Endothelial cell of hepatic sinusoid (primary cell): ENCODE measurements at regions not wholly inside any gene's neighbourhood (a gene's known extent, or its start where the extent isn't known, plus 50 kb on each side); places are given as distances from the start of the nearest gene placed in this dataset.

ENCODE experiments used
- in situ Hi-C: cut with HindIII; loops from 2 replicates; pipeline ENCODE4 v1.10.0; 2017; ENCODE audit warnings: low sequenced_read_pairs

GRCh38 chr11:25943777-25944661 is 387.9 kb upstream of the ANO3 start:
- in situ Hi-C loops: no loop called here

DNA sequence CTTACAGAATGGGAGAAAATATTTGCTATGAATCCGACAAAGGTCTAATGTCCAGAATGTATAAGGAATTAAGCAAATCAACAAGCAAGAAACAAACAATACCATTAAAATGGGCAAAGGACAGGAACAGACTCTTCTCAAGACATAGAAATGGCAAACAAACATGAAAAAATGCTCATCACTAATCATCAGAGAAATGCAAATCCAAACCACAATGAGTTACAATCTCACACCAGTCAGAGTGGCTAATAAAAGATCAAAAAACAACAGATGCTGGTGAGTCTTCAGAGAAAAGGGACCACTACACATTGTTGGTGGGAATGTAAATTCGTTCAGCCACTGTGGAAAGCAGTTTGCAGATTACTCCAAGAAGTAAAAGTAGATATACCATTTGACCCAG is 382.0 kb upstream of the ANO3 start:
- in situ Hi-C loops: no loop called here

DNA sequence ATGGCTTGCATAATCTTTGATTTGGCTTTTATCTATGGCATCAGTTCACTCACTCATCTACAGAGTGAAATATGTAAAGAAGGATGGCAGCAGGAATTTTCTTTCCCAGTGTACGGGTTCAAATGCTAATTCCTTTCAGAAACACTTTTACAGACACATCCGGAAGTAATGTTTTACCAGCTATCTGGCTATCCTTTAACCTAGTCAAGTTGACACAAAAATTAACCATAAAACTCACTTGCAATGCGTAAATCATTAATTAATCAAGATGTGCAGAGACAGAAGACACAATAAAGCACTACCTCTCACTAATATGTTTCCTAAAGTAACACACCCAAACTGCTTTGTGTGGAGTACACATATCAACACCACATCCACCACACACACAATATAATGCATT is 378.9 kb upstream of the ANO3 start:
- in situ Hi-C loops: no loop called here

DNA sequence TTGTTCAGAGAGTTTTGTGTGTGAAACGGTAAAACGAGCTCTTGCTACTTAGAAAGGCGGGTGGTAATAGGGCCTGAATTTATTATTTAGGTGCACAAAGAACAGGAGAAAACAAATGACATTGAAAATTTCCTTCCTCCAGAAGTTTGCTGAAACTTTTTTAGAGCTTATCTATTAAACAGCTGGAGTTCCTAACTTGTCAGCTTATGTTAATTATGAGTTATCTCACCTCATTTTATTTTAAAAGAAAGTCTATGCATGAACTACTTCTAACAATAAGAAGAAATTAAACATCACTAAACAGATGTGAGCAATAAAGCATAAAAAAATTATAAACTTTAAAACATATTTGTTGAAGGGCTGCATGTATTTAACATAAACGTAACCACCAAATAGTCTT is 373.9 kb upstream of the ANO3 start:
- in situ Hi-C loops: no loop called here

- in situ Hi-C loops: no loop called here
Measured at GRCh38 chr11:25961539-25961938, 370.4 kb upstream of the ANO3 start.

- in situ Hi-C loops: loop anchor here (5.0 kb wide), 1 partner anchor 306 kb away; no protein-coding TSS in a partner anchor
Measured at GRCh38 chr11:25970726-25971508, 361.0 kb upstream of the ANO3 start.

- in situ Hi-C loops: no loop called here
Measured at GRCh38 chr11:25980091-25980490, 351.8 kb upstream of the ANO3 start.

DNA sequence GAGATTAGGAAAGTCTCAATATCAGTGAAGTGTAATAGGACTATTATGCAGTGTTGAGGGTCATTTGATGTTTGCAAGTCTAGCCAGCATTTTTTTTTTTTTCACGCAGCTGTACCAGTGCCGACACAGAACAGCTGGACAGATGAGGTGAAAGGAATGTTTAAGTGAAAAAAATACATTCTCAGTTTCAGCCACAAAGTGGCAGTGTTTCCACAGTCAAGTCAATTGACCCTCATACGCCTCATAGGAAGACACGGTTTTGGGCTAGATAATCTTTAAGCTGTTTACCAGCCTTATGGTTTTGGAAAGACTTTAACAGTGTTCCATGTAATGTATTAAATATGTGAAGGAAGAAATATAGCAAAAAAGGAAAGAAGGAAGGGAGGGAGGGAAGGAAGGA is 349.9 kb upstream of the ANO3 start:
- in situ Hi-C loops: no loop called here

- in situ Hi-C loops: no loop called here
Measured at GRCh38 chr11:25983280-25983679, 348.6 kb upstream of the ANO3 start.

DNA sequence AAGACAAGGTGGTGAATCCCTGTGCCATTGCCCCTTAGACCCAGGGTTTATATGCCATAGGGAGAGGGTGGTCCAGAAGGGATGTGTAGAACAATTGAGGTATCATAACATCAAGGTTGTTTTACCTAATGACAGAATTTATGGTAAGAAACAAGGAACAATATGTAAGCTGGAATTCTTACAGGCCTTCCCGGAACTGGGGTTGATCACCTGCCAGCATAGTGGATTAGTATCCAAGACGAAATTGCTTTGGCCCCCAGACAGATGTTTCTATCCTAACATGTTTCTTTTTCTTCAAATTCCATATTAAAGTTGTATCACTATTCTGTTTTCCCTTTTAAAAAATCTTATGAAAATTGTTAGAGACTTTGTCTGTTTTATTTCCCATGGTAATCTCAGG is 343.8 kb upstream of the ANO3 start:
- in situ Hi-C loops: no loop called here

DNA sequence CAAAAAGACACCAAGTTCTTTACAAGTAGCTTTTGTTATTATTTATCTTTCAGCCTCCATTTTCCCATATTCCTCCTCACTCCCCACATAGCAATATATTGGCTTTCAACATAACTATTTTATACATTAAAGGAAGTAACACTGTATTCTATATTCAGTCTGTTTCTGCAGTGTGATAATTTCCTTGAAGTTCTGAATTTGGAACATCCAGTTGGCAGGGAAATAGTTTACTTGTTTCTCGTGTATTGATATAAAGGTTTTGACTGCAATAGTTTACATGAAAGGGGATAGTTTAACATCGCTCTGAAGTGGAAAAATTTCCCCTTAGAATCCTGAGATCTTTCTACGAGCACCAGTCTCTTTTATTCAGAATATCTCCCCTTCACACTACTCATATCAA is 341.5 kb upstream of the ANO3 start:
- in situ Hi-C loops: no loop called here

DNA sequence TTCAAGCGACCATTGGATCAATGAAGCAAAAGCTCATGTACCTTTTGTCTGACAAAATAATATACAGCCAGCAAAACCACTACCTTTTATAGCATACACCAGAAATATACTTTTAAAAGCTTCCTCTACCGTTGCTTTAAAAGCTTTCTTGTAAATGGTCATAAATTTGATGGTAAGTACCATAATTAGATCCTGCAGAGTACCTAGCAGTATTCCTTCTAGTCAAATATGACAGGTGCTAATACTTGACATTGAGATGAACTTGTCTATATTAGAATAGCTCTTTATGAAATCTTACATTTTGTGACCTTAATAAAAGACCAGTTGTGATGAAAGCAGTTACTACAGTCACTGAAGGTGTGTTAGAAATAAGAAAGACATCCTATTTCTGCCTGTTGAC is 340.5 kb upstream of the ANO3 start:
- in situ Hi-C loops: no loop called here

DNA sequence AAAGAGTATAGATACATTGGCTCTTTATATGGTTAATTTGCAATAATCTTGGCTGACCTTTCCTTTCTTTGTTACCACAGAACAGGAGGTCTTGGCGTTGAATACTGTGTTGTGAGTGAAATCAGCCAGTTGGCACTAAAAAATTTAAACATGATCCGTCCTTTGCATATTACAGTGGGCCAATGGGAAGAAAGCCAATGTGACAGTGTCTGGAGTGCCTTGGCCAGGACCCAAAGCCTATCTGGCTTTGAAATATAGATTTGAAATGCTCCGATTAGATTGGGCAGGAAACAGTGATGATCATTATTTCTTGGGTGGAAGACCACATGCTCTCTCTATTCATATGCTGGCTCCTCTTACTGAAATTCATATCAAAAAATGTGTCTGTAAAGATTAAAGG is 339.6 kb upstream of the ANO3 start:
- in situ Hi-C loops: no loop called here

GRCh38 chr11:25993016-25993415 is 338.9 kb upstream of the ANO3 start:
- in situ Hi-C loops: no loop called here

DNA sequence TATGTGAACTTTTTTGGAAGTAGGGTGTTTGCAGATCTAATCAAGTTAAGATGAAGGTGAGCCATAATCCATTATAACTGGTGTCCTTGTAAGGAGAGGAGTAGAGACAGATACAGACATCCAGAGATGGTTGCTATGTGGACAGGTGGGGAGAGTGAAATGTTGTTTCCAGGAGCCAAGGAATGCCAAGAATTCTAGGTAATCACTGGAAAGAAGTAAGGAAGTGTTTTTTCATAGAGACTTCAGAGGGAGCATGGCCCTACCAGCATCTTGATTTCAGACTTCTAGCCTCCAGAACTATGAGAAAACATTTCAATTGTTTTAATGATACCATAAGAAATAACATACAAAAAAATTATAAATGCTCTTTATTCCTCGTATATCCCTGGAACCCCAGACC is 320.5 kb upstream of the ANO3 start:
- in situ Hi-C loops: no loop called here

DNA sequence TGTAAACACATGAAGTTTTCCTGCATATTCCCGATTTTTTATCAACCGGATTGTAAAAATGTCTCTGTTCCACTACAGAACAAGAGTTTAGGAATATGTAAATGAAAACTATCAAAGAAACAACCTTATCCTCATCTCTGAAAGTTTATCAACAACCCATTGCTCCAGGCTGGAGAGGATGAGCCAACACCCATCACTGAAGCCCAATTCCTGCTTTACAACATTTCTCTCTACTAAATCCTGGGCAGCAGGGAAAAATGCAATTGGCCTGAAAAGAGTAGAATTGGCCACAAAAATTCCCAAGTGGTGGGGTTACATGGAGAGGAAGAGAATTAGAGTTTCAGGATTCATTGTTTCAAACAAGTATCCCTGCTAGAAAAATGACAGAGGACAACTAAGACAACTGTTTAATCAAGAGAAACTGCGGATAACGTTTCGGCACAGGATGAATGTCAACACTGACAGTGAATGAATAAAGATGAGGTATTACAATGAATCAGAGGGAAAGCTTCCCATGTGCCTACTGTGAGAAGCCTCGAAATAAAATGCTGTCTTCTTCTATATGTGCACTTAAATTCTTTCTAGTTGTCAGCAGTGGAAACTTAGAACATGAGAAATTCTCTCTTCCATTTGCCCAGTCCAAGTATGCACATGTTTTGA is 317.3 kb upstream of the ANO3 start:
- in situ Hi-C loops: no loop called here

GRCh38 chr11:26017322-26017860 is 314.5 kb upstream of the ANO3 start:
- in situ Hi-C loops: no loop called here

- in situ Hi-C loops: no loop called here
Measured at GRCh38 chr11:26017903-26018302, 314.0 kb upstream of the ANO3 start.

GRCh38 chr11:26018336-26018735 is 313.6 kb upstream of the ANO3 start:
- in situ Hi-C loops: no loop called here

DNA sequence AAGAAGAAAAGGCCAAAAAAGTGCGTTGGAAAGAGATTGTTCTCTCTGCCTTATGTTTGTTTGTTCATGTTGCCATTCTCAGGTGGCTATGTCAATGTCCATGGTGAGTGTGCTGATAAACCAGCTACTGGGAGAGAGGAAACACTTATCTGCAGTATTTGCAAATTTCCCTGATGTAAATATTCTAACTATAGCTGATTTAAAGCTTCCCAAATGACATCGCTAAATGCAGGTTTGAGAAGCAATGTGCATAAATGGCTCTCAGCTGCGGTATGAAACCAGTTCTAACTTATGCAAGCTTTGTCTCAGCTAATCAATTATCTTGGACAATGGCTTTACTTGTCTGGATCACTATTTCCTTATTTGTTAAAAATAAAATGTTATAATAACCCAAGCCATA is 312.5 kb upstream of the ANO3 start:
- in situ Hi-C loops: no loop called here

DNA sequence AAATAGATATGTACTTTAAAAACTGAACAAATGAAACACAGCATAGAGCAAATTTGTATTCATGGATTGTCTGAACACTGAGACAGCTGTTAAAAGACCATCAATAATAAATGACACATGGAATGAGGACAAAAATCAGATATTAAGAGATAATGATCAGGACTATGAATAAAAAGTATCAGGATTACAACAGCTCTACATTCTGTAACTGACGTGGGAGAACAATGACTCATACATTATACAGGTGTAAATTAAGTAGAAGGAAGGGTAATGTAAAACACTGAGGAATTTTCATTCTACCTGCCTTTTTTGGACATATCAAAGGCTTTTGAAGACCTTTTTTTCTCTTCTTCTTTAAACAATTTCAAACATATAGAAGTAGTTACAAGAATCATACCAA is 310.9 kb upstream of the ANO3 start:
- in situ Hi-C loops: no loop called here
